ENCODE measurements at regions not wholly inside any gene's neighbourhood (a gene's known extent, or its start where the extent isn't known, plus 50 kb on each side); places are given as distances from the start of the nearest gene placed in this dataset.

GRCh38 chr2:167783261-167784083 is 463.9 kb downstream of the STK39 start:
- TF ChIP-seq CTCF (IDR thresholded peaks at IDR 0.05; ENCODE audit: low read length) (no peak), EZH2 (optimal IDR thresholded peaks at IDR 0.05; ENCODE audit: low read depth, low read length) (no peak)

Data from MM.1S (cell line).